DOHH2 (cell line): ENCODE measurements at regions not wholly inside any gene's neighbourhood (a gene's known extent, or its start where the extent isn't known, plus 50 kb on each side); places are given as distances from the start of the nearest gene placed in this dataset.

Source experiments
- H3F3A ChIP-seq: fragments of 200-600 bp; sonication (generic), shearing (Covaris generic); 2 replicates; pipeline ENCODE4 v1.6.0; 2016; ENCODE audit warnings: antibody characterized with exemption, mild to moderate bottlenecking; ENCODE audit not compliant: control insufficient read depth, insufficient read depth
- H3K27ac ChIP-seq: fragments of 200-600 bp; sonication (generic); 2 replicates; pipeline ENCODE4 v1.5.1; 2014; ENCODE audit warnings: low read depth, mild to moderate bottlenecking, low read length, moderate library complexity
- H3K27me3 ChIP-seq: fragments of 200-600 bp; sonication (generic); 2 replicates; pipeline ENCODE4 v1.6.1; 2014; ENCODE audit warnings: mild to moderate bottlenecking, low read length, mixed read lengths; ENCODE audit not compliant: control insufficient read depth
- H3K36me3 ChIP-seq: fragments of 200-600 bp; sonication (generic); 2 replicates; pipeline ENCODE4 v1.6.1; 2014; ENCODE audit warnings: mild to moderate bottlenecking, low read length, moderate library complexity, mixed read lengths; ENCODE audit not compliant: control insufficient read depth
- H3K4me1 ChIP-seq: fragments of 200-600 bp; sonication (generic); 2 replicates; pipeline ENCODE4 v1.6.1; 2014; ENCODE audit warnings: mild to moderate bottlenecking, low read length, mixed read lengths; ENCODE audit not compliant: control insufficient read depth
- H3K4me2 ChIP-seq: fragments of 200-600 bp; sonication (generic); 2 replicates; pipeline ENCODE4 v1.6.0; 2014; ENCODE audit warnings: mild to moderate bottlenecking, low read length, moderate library complexity
- H3K4me3 ChIP-seq: fragments of 200-600 bp; sonication (generic); 2 replicates; pipeline ENCODE4 v1.5.1; 2014; ENCODE audit warnings: mild to moderate bottlenecking, low read length, mixed read lengths
- H3K79me2 ChIP-seq: fragments of 200-600 bp; sonication (generic); 2 replicates; pipeline ENCODE4 v1.6.1; 2014; ENCODE audit warnings: mild to moderate bottlenecking, low read length, mixed read lengths; ENCODE audit not compliant: control insufficient read depth
- H3K9me2 ChIP-seq: fragments of 200-600 bp; sonication (generic); replicated peaks from 2 replicates; pipeline ENCODE4 v1.6.1; 2014; ENCODE audit warnings: mild to moderate bottlenecking, low read length, mixed read lengths; ENCODE audit not compliant: control insufficient read depth
- H3K9me3 ChIP-seq: fragments of 200-600 bp; sonication (generic); 2 replicates; pipeline ENCODE4 v1.6.1; 2014; ENCODE audit warnings: antibody characterized with exemption, low read length, mixed read lengths; ENCODE audit not compliant: control insufficient read depth, insufficient read depth
- H4K20me1 ChIP-seq: fragments of 200-600 bp; sonication (generic); 2 replicates; pipeline ENCODE4 v1.6.0; 2014; ENCODE audit warnings: low read depth, mild to moderate bottlenecking, antibody characterized with exemption, low read length, moderate library complexity; ENCODE audit not compliant: control insufficient read depth, insufficient read depth
- CTCF ChIP-seq: fragments of 200-600 bp; sonication (generic); IDR thresholded peaks from one replicate; pipeline ENCODE4 v1.5.1; 2014; ENCODE audit warnings: antibody characterized with exemption, mild to moderate bottlenecking, low read depth, low read length; ENCODE audit not compliant: poor library complexity, severe bottlenecking
- EZH2phosphoT487 ChIP-seq: fragments of 200-600 bp; sonication (generic); IDR thresholded peaks from 2 replicates; pipeline ENCODE4 v1.6.1; 2017; ENCODE audit warnings: borderline replicate concordance, mild to moderate bottlenecking, antibody characterized with exemption, low read length, moderate library complexity, mixed read lengths

GRCh38 chr10:108500396-108500795 lies 1335.9 kb upstream of the SORCS1 start:
- H3K9me2 ChIP-seq, result no peaks in the 10 kb centered on the region
- no peaks in the 10 kb centered on the region for H3K9me3 ChIP-seq
- H3K79me2 ChIP-seq, result no peaks in the 10 kb centered on the region
- no peak for TF ChIP-seq CTCF
- TF ChIP-seq EZH2phosphoT487, result no peak
- H3K4me2 ChIP-seq, result no peak overlapping the region
- no peaks in the 10 kb centered on the region for H3K36me3 ChIP-seq
- H3K4me3 ChIP-seq, result no peak overlapping the region
- no peaks in the 10 kb centered on the region for H3K4me1 ChIP-seq
- no peaks in the 10 kb centered on the region for H3K27me3 ChIP-seq
- no peaks in the 10 kb centered on the region for H4K20me1 ChIP-seq
- H3F3A ChIP-seq, result no peaks in the 10 kb centered on the region
- no peak overlapping the region for H3K27ac ChIP-seq

- no peak for TF ChIP-seq CTCF
- TF ChIP-seq EZH2phosphoT487, result no peak
- Histone ChIP-seq H3K79me2 (no peaks in the 10 kb centered on the region), H3K36me3 (no peaks in the 10 kb centered on the region), H3K9me3 (no peaks in the 10 kb centered on the region), H4K20me1 (no peaks in the 10 kb centered on the region), H3K4me3 (no peak overlapping the region), H3K4me1 (no peaks in the 10 kb centered on the region), H3K9me2 (no peaks in the 10 kb centered on the region), H3F3A (no peaks in the 10 kb centered on the region), H3K27me3 (no peaks in the 10 kb centered on the region), H3K4me2 (no peak overlapping the region), H3K27ac (no peak overlapping the region)
Measured at GRCh38 chr10:108496106-108496505, 1331.6 kb upstream of the SORCS1 start.

GRCh38 chr10:108490944-108491343 lies 1326.4 kb upstream of the SORCS1 start:
- no peaks in the 10 kb centered on the region for H3K9me2 ChIP-seq
- H3F3A ChIP-seq, result no peaks in the 10 kb centered on the region
- TF ChIP-seq CTCF (no peak), EZH2phosphoT487 (no peak)
- H3K4me3 ChIP-seq, result no peak overlapping the region
- no peaks in the 10 kb centered on the region for H3K4me1 ChIP-seq
- H3K79me2 ChIP-seq, result no peaks in the 10 kb centered on the region
- H3K36me3 ChIP-seq, result no peaks in the 10 kb centered on the region
- no peaks in the 10 kb centered on the region for H3K27me3 ChIP-seq
- no peak overlapping the region for H3K27ac ChIP-seq
- H3K4me2 ChIP-seq, result no peak overlapping the region
- H4K20me1 ChIP-seq, result no peaks in the 10 kb centered on the region
- H3K9me3 ChIP-seq, result no peaks in the 10 kb centered on the region

- Histone ChIP-seq H3K4me2 (no peak overlapping the region), H3K9me2 (no peaks in the 10 kb centered on the region), H3K4me1 (no peaks in the 10 kb centered on the region), H3K79me2 (no peaks in the 10 kb centered on the region), H3K27me3 (no peaks in the 10 kb centered on the region), H3K36me3 (no peaks in the 10 kb centered on the region), H4K20me1 (no peaks in the 10 kb centered on the region), H3F3A (no peaks in the 10 kb centered on the region), H3K27ac (no peak overlapping the region), H3K4me3 (no peak overlapping the region), H3K9me3 (no peaks in the 10 kb centered on the region; the same call in 1 of the 2 replicates)
- TF ChIP-seq CTCF (no peak), EZH2phosphoT487 (no peak)
Measured at GRCh38 chr10:108471420-108471819, 1306.9 kb upstream of the SORCS1 start.
